Natural killer cell (primary cell): ENCODE measurements at regions not wholly inside any gene's neighbourhood (a gene's known extent, or its start where the extent isn't known, plus 50 kb on each side); places are given as distances from the start of the nearest gene placed in this dataset.

Source experiments
- ATAC-seq, 3 donors: fragments of 150-1000 bp in 2 of 3; fragments of 200-7000 bp in 1 of 3; cut with Tn5 transposase; 1 replicate in 1 of 3; 2 replicates in 2 of 3; pipeline ENCODE4 v1.10.0; 2021; ENCODE audit warnings: mild to moderate bottlenecking in 2 of 3, moderate library complexity in 2 of 3
- DNase-seq, 2 donors: peaks; one replicate each; pipeline versions ENCODE4 v3.0.0 to v3.0.0-alpha.2; 2013 to 2021; ENCODE audit warnings: mixed read lengths in 1 of 2
- H3K27ac ChIP-seq: one replicate; pipeline ENCODE4 v1.5.1; 2013; ENCODE audit warnings: mild to moderate bottlenecking, low read length
- H3K27me3 ChIP-seq: one replicate; pipeline ENCODE4 v1.6.1; 2013; ENCODE audit warnings: low read length; ENCODE audit not compliant: control insufficient read depth, insufficient read depth
- H3K36me3 ChIP-seq: one replicate; pipeline ENCODE4 v1.6.1; 2013; ENCODE audit warnings: low read length; ENCODE audit not compliant: control insufficient read depth, insufficient read depth
- H3K4me1 ChIP-seq: one replicate; pipeline ENCODE4 v1.6.1; 2013; ENCODE audit warnings: low read length; ENCODE audit not compliant: control insufficient read depth, insufficient read depth
- H3K4me3 ChIP-seq: one replicate; pipeline ENCODE4 v1.5.1; 2013; ENCODE audit warnings: low read length
- H3K9me3 ChIP-seq: one replicate; pipeline ENCODE4 v1.6.1; 2013; ENCODE audit warnings: low read length; ENCODE audit not compliant: control insufficient read depth, insufficient read depth
- H3K27ac Mint-ChIP-seq, 2 donors: one replicate each; pipeline ENCODE4 v1.8.0; 2022; ENCODE audit warnings: mild to moderate bottlenecking in 2 of 2, mixed read lengths in 2 of 2, moderate library complexity in 1 of 2
- H3K27me3 Mint-ChIP-seq, 2 donors: one replicate each; pipeline ENCODE4 v1.8.0; 2022; ENCODE audit warnings: low read depth in 2 of 2, mixed read lengths in 2 of 2
- H3K36me3 Mint-ChIP-seq: one replicate; pipeline ENCODE4 v1.8.0; 2022; ENCODE audit warnings: mixed read lengths
- H3K4me1 Mint-ChIP-seq, 2 donors: one replicate each; pipeline ENCODE4 v1.8.0; 2022; ENCODE audit warnings: mixed read lengths in 2 of 2
- H3K4me3 Mint-ChIP-seq: one replicate; pipeline ENCODE4 v1.8.0; 2022; ENCODE audit warnings: mild to moderate bottlenecking, moderate library complexity, mixed read lengths
- H3K9me3 Mint-ChIP-seq, 2 donors: one replicate each; pipeline ENCODE4 v1.8.0; 2022; ENCODE audit warnings: mixed read lengths in 2 of 2
- WGBS: methylation state at CpG from one replicate; pipeline ENCODE4 v1.1.7; 2013; ENCODE audit warnings: missing lambda C conversion rate; ENCODE audit not compliant: insufficient coverage; 5-methylcytosine and 5-hydroxymethylcytosine counted together
- intact Hi-C: fragments of 100-400 bp; cut with micrococcal nuclease; formaldehyde crosslinking; loops from one replicate; pipeline ENCODE4 v1.14.2; 2022
- TF ChIP-seq, protein P1 (sequence below): fragments of 200-600 bp; IDR thresholded peaks from one replicate; pipeline ENCODE4 v1.8.0; 2022; ENCODE audit warnings: antibody characterized with exemption

DNA sequence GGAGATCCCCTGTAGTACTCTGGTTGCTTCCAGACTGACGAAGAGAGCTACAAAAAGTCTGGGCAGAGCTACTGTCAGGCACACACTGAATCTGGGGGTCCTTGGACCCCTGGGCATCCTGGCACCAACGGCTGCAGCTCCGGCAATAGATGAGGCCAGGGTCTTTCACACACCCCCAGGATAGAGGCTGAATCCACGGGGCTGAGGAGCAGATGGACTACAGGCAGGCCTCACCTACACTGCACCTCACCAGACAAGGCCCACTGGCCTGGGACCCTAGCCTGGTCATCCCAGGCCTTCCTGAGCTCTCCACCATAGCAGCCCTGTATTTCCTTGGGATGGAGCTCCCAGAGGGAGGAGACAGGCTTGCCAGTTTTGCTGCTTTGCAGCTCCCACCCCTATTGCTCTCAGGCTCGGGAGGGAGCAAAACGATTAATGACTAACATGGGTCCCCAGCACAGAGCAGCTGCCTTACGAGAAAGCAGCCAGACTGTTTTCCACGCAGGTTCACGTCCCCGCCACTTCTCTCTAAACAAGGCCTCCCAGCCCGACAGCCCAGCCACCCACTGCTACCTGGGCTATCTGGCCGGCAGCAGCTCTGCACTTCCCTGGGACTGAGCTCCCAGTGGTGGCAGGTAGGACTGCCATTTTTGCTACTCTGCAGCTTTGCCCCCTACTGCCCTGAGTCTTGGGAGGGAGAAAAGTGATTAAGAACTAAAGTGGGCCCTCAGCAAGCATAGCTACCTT lies 1022.5 kb upstream of the ADGRL2 start:
- DNase-seq (no peak), ATAC-seq (no peak)
- Mint-ChIP-seq H3K4me3 (no peak overlapping the region), H3K9me3 (peaks cover 9 to 21% of the 10 kb centered on the region in 2 donors), H3K4me1 (no peaks in the 10 kb centered on the region), H3K27ac (no peak overlapping the region), H3K27me3 (no peaks in the 10 kb centered on the region), H3K36me3 (peaks cover 13% of the 10 kb centered on the region)
- H3K4me1 ChIP-seq: no peaks in the 10 kb centered on the region
- H3K4me3 ChIP-seq: no peak overlapping the region
- TF ChIP-seq, protein P1, sequence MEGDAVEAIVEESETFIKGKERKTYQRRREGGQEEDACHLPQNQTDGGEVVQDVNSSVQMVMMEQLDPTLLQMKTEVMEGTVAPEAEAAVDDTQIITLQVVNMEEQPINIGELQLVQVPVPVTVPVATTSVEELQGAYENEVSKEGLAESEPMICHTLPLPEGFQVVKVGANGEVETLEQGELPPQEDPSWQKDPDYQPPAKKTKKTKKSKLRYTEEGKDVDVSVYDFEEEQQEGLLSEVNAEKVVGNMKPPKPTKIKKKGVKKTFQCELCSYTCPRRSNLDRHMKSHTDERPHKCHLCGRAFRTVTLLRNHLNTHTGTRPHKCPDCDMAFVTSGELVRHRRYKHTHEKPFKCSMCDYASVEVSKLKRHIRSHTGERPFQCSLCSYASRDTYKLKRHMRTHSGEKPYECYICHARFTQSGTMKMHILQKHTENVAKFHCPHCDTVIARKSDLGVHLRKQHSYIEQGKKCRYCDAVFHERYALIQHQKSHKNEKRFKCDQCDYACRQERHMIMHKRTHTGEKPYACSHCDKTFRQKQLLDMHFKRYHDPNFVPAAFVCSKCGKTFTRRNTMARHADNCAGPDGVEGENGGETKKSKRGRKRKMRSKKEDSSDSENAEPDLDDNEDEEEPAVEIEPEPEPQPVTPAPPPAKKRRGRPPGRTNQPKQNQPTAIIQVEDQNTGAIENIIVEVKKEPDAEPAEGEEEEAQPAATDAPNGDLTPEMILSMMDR: no peak
- H3K36me3 ChIP-seq: no peaks in the 10 kb centered on the region
- intact Hi-C loops: no loop called here
- no peak overlapping the region for H3K27ac ChIP-seq
- WGBS: 89% methylated on average over 12 of the region's 12 CpGs
- no peaks in the 10 kb centered on the region for H3K27me3 ChIP-seq
- H3K9me3 ChIP-seq: peaks cover 16% of the 10 kb centered on the region

DNA sequence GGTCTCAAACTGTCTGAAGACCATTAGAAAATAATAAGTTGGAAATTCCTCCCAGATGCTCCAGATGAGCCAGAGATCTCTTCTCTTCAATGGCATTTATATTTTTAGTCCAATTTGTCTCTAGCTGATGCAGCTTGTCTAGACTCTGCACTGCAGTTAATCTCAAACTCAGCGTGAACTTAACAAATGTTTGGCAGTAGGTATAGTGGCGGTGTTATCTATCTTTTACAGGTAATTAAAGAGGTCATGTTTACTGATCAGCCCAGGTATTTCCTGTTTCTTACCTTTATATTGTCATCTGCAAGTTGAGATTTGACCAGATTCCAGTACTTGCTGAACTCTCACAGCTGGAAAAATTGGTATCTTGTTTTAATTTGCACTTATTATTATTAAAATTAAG lies 1024.5 kb upstream of the ADGRL2 start:
- ATAC-seq (no peak), DNase-seq (no peak)
- peaks cover 16% of the 10 kb centered on the region for H3K9me3 ChIP-seq
- no peaks in the 10 kb centered on the region for H3K27me3 Mint-ChIP-seq
- intact Hi-C loops: no loop called here
- no peak overlapping the region for H3K27ac ChIP-seq
- no peaks in the 10 kb centered on the region for H3K4me1 Mint-ChIP-seq
- peaks cover 6 to 14% of the 10 kb centered on the region in 2 donors for H3K9me3 Mint-ChIP-seq
- H3K27ac Mint-ChIP-seq: no peak overlapping the region
- H3K36me3 ChIP-seq: no peaks in the 10 kb centered on the region
- TF ChIP-seq, protein P1: no peak
- H3K4me3 Mint-ChIP-seq: no peak overlapping the region
- H3K4me3 ChIP-seq: no peak overlapping the region
- H3K4me1 ChIP-seq: no peaks in the 10 kb centered on the region
- H3K36me3 Mint-ChIP-seq: peaks cover 3% of the 10 kb centered on the region
- no peaks in the 10 kb centered on the region for H3K27me3 ChIP-seq
- WGBS: 78% methylated on average over 2 of the region's 2 CpGs

DNA sequence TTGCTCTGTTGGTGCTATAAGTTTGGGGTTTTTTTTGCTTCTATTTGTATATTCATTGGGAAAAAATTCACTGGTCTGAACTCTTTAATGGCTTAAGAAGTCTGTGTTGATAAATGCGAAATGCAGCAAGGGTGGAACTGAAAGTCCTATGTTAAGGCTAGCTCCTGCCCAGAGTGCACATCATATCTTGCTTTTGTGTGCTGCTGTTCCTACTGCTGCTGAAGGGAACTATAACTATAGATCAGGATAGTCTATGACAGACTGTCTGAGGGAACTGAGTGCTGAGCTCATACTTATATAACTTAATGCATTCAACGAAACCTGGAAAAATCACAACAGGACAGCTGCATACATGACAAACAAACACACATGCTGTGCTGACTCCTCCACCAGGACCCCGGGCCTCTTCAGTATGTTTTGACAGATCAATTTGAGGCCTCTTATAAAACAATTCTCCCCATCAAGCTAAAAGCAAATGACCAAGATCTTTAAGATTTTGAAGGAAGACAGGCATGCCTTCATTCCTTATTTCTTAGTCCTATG lies 1031.5 kb upstream of the ADGRL2 start:
- Histone ChIP-seq H3K27me3 (no peaks in the 10 kb centered on the region), H3K9me3 (no peaks in the 10 kb centered on the region), H3K36me3 (no peaks in the 10 kb centered on the region), H3K4me1 (no peaks in the 10 kb centered on the region), H3K4me3 (no peak overlapping the region), H3K27ac (no peak overlapping the region)
- Mint-ChIP-seq H3K27me3 (no peaks in the 10 kb centered on the region), H3K4me1 (no peaks in the 10 kb centered on the region), H3K4me3 (no peak overlapping the region), H3K27ac (no peak overlapping the region), H3K9me3 (peaks cover 3 to 4% of the 10 kb centered on the region in 2 donors), H3K36me3 (peaks cover 2% of the 10 kb centered on the region)
- DNase-seq (no peak), ATAC-seq (no peak)
- TF ChIP-seq, protein P1: no peak
- 74% methylated on average over 3 of the region's 3 CpGs for WGBS
- intact Hi-C loops: no loop called here

DNA sequence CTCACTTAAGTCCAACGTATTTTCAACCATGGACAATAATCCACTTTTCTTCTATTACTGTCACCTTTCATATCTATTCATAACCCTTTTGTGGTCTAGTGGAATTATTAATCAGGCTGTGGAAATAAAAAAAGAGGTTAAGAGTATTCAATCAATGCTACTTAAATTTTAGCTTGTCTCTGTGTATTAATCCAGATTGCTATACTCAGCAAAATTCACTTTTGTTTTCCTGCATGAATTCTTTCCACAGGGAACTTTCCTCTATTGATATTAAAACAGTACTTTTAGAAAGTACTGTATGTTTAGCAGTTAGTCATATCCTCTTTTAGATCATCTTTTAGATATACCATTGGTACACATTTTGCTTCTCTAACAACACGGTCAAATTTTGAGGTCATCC lies 1033.0 kb upstream of the ADGRL2 start:
- H3K9me3 ChIP-seq: no peaks in the 10 kb centered on the region
- no peak overlapping the region for H3K4me3 Mint-ChIP-seq
- H3K36me3 Mint-ChIP-seq: peaks cover 11% of the 10 kb centered on the region
- H3K9me3 Mint-ChIP-seq: peaks cover 9 to 12% of the 10 kb centered on the region in 2 donors
- H3K36me3 ChIP-seq: no peaks in the 10 kb centered on the region
- no peak overlapping the region for H3K4me3 ChIP-seq
- no peak overlapping the region for H3K27ac Mint-ChIP-seq
- H3K27me3 Mint-ChIP-seq: no peaks in the 10 kb centered on the region
- H3K4me1 Mint-ChIP-seq: no peaks in the 10 kb centered on the region
- DNase-seq (no peak), ATAC-seq (no peak)
- 88% methylated on average over 1 of the region's 2 CpGs for whole genome bisulfite sequencing
- intact Hi-C loops: no loop called here
- no peak overlapping the region for H3K27ac ChIP-seq
- no peaks in the 10 kb centered on the region for H3K4me1 ChIP-seq
- H3K27me3 ChIP-seq: no peaks in the 10 kb centered on the region
- TF ChIP-seq, protein P1: no peak
